OCI-LY1 (cell line): ENCODE measurements at regions not wholly inside any gene's neighbourhood (a gene's known extent, or its start where the extent isn't known, plus 50 kb on each side); places are given as distances from the start of the nearest gene placed in this dataset.

Experiments
- H2AFZ ChIP-seq: fragments of 200-600 bp; sonication (generic), shearing (Covaris generic); 2 replicates; pipeline ENCODE4 v1.6.0; 2014; ENCODE audit warnings: antibody characterized with exemption, mild to moderate bottlenecking, low read length
- H3F3A ChIP-seq: fragments of 200-600 bp; sonication (generic), shearing (Covaris generic); 2 replicates; pipeline ENCODE4 v1.6.0; 2014; ENCODE audit warnings: mild to moderate bottlenecking, antibody characterized with exemption, low read length, moderate library complexity; ENCODE audit not compliant: insufficient read depth
- H3K27ac ChIP-seq: fragments of 200-600 bp; sonication (generic); 2 replicates; pipeline ENCODE4 v1.5.1; 2014; ENCODE audit warnings: low read length, mixed run types, mild to moderate bottlenecking, low read depth; ENCODE audit not compliant: poor library complexity, severe bottlenecking
- H3K27me3 ChIP-seq: fragments of 200-600 bp; sonication (generic); 2 replicates; pipeline ENCODE4 v1.6.0; 2014; ENCODE audit warnings: antibody characterized with exemption, mild to moderate bottlenecking, low read length, moderate library complexity; ENCODE audit not compliant: insufficient read depth
- H3K36me3 ChIP-seq: fragments of 200-600 bp; sonication (generic); 2 replicates; pipeline ENCODE4 v1.6.1; 2014; ENCODE audit warnings: mild to moderate bottlenecking, antibody characterized with exemption, low read length, moderate library complexity, mixed read lengths; ENCODE audit not compliant: insufficient read depth
- H3K4me1 ChIP-seq: fragments of 200-600 bp; sonication (generic); 2 replicates; pipeline ENCODE4 v1.5.1; 2014; ENCODE audit warnings: mild to moderate bottlenecking, low read length, moderate library complexity; ENCODE audit not compliant: insufficient read depth, severe bottlenecking
- H3K4me2 ChIP-seq: fragments of 200-600 bp; sonication (generic), shearing (Covaris generic); 2 replicates; pipeline ENCODE4 v1.6.1; 2014; ENCODE audit warnings: low read length
- H3K4me3 ChIP-seq: fragments of 200-600 bp; sonication (generic); 2 replicates; pipeline ENCODE4 v1.5.1; 2014; ENCODE audit warnings: low read length, low read depth, mild to moderate bottlenecking, mixed read lengths; ENCODE audit not compliant: poor library complexity, severe bottlenecking
- H3K79me2 ChIP-seq: fragments of 200-600 bp; shearing (Covaris generic); 2 replicates; pipeline ENCODE4 v1.6.1; 2016; ENCODE audit warnings: mixed run types, low read length, mixed read lengths; ENCODE audit not compliant: insufficient read depth
- H3K9ac ChIP-seq: fragments of 200-600 bp; sonication (generic), shearing (Covaris generic); 2 replicates; pipeline ENCODE4 v1.6.1; 2014; ENCODE audit warnings: mild to moderate bottlenecking, low read length, mixed read lengths
- H3K9me2 ChIP-seq: fragments of 200-600 bp; sonication (generic), shearing (Covaris generic); 2 replicates; pipeline ENCODE4 v1.6.1; 2014; ENCODE audit warnings: low read depth, mild to moderate bottlenecking, low read length, mixed read lengths
- H3K9me3 ChIP-seq: fragments of 200-600 bp; shearing (Covaris generic); 2 replicates; pipeline ENCODE4 v1.6.1; 2014; ENCODE audit warnings: low read length, mixed read lengths
- H4K20me1 ChIP-seq: fragments of 200-600 bp; sonication (generic), shearing (Covaris generic); 2 replicates; pipeline ENCODE4 v1.6.0; 2016; ENCODE audit warnings: mild to moderate bottlenecking, low read length; ENCODE audit not compliant: insufficient read depth
- CTCF ChIP-seq: fragments of 200-600 bp; sonication (generic), shearing (Covaris generic); IDR thresholded peaks from 2 replicates; pipeline ENCODE4 v1.5.1; 2017; ENCODE audit warnings: mild to moderate bottlenecking, antibody characterized with exemption, low read length, moderate library complexity, mixed read lengths
- EZH2 ChIP-seq: fragments of 200-600 bp; sonication (generic), shearing (Covaris generic); IDR thresholded peaks from 2 replicates; pipeline ENCODE4 v1.8.0; 2017; ENCODE audit warnings: borderline replicate concordance, mixed run types, mild to moderate bottlenecking, antibody characterized with exemption, low read length, moderate library complexity, mixed read lengths

GRCh38 chr5:88090506-88090905 is 178.1 kb downstream of the TMEM161B start:
- H3K79me2 ChIP-seq, result no peaks in the 10 kb centered on the region
- H3K4me2 ChIP-seq, result no peak overlapping the region
- no peak for TF ChIP-seq EZH2
- no peak for TF ChIP-seq CTCF
- H2AFZ ChIP-seq, result no peak overlapping the region
- H3K4me3 ChIP-seq, result no peak overlapping the region
- H3K9ac ChIP-seq, result no peak overlapping the region
- no peaks in the 10 kb centered on the region for H3K9me3 ChIP-seq
- H3K27me3 ChIP-seq, result no peaks in the 10 kb centered on the region
- H3K4me1 ChIP-seq, result no peaks in the 10 kb centered on the region
- no peaks in the 10 kb centered on the region for H4K20me1 ChIP-seq
- no peaks in the 10 kb centered on the region for H3K36me3 ChIP-seq
- H3K27ac ChIP-seq, result no peak overlapping the region
- no peaks in the 10 kb centered on the region for H3K9me2 ChIP-seq
- H3F3A ChIP-seq, result no peaks in the 10 kb centered on the region

GRCh38 chr5:88089719-88090390 is 178.8 kb downstream of the TMEM161B start:
- Histone ChIP-seq H3K9me3 (no peaks in the 10 kb centered on the region), H2AFZ (no peak overlapping the region), H3F3A (no peaks in the 10 kb centered on the region)

GRCh38 chr5:88085462-88085861 is 183.2 kb downstream of the TMEM161B start:
- no peak overlapping the region for H3K4me3 ChIP-seq
- H4K20me1 ChIP-seq, result no peaks in the 10 kb centered on the region
- no peak for TF ChIP-seq EZH2
- TF ChIP-seq CTCF, result no peak
- H3K9ac ChIP-seq, result no peak overlapping the region
- H3K27ac ChIP-seq, result no peak overlapping the region
- no peaks in the 10 kb centered on the region for H3K9me2 ChIP-seq
- no peak overlapping the region for H3K4me2 ChIP-seq
- no peaks in the 10 kb centered on the region for H3K4me1 ChIP-seq
- H3F3A ChIP-seq, result no peaks in the 10 kb centered on the region
- H2AFZ ChIP-seq, result no peak overlapping the region
- H3K79me2 ChIP-seq, result no peaks in the 10 kb centered on the region
- H3K27me3 ChIP-seq, result no peaks in the 10 kb centered on the region
- H3K36me3 ChIP-seq, result no peaks in the 10 kb centered on the region
- H3K9me3 ChIP-seq, result no peaks in the 10 kb centered on the region

More at GRCh38 chr5:88089719-88090390, 178.8 kb downstream of the TMEM161B start:
- H3K4me2 ChIP-seq, result no peak overlapping the region
- no peaks in the 10 kb centered on the region for H3K79me2 ChIP-seq
- H3K36me3 ChIP-seq, result no peaks in the 10 kb centered on the region
- H3K9ac ChIP-seq, result no peak overlapping the region
- no peak for TF ChIP-seq CTCF
- no peak for TF ChIP-seq EZH2
- no peaks in the 10 kb centered on the region for H3K9me2 ChIP-seq
- no peak overlapping the region for H3K27ac ChIP-seq
- H3K4me3 ChIP-seq, result no peak overlapping the region
- H3K4me1 ChIP-seq, result no peaks in the 10 kb centered on the region
- no peaks in the 10 kb centered on the region for H4K20me1 ChIP-seq
- no peaks in the 10 kb centered on the region for H3K27me3 ChIP-seq
